Mucosa of descending colon (tissue), 3 donors: ENCODE measurements at regions not wholly inside any gene's neighbourhood (a gene's known extent, or its start where the extent isn't known, plus 50 kb on each side); places are given as distances from the start of the nearest gene placed in this dataset.

Experiments
- ATAC-seq: fragments of 200-7000 bp; cut with Tn5 transposase; one replicate; pipeline ENCODE4 v1.9.1; 2020; ENCODE audit warnings: mild to moderate bottlenecking, moderate library complexity
- DNase-seq, 3 donors: peaks; one replicate each; pipeline ENCODE4 v3.0.0-alpha.2; 2020
- H3K36me3 ChIP-seq: fragments of 200-600 bp; one replicate; pipeline ENCODE4 v1.8.0; 2021; ENCODE audit warnings: low read depth, mild to moderate bottlenecking
- H3K4me1 ChIP-seq: fragments of 200-600 bp; one replicate; pipeline ENCODE4 v1.8.0; 2021; ENCODE audit warnings: low read depth, mild to moderate bottlenecking
- H3K4me3 ChIP-seq: fragments of 200-600 bp; one replicate; pipeline ENCODE4 v1.8.0; 2021; ENCODE audit warnings: mild to moderate bottlenecking
- H3K9me3 ChIP-seq: fragments of 200-600 bp; one replicate; pipeline ENCODE4 v1.8.0; 2021; ENCODE audit warnings: mild to moderate bottlenecking
- CTCF ChIP-seq: fragments of 200-600 bp; IDR thresholded peaks from one replicate; pipeline ENCODE4 v1.8.0; 2022; ENCODE audit warnings: antibody characterized with exemption, mild to moderate bottlenecking
- intact Hi-C, 2 donors: fragments of 100-400 bp; cut with DNase I in 1 of 2; cut with micrococcal nuclease in 1 of 2; formaldehyde crosslinking; loops; one replicate each; pipeline versions ENCODE4 v1.11.0 to v1.11.1; 2022; cut with DNase I, micrococcal nuclease
- donor health status: DM: no; HTN: no; CAD: no; lungs with moderate emphysema.
- donor health status: DM: no; HTN: no; CAD: no.
- donor health status: DM: no; HTN: yes; CAD: no.

- ATAC-seq, result no peak
Measured at GRCh38 chr9:107970726-107971125, 481.2 kb upstream of the KLF4 start.

DNA sequence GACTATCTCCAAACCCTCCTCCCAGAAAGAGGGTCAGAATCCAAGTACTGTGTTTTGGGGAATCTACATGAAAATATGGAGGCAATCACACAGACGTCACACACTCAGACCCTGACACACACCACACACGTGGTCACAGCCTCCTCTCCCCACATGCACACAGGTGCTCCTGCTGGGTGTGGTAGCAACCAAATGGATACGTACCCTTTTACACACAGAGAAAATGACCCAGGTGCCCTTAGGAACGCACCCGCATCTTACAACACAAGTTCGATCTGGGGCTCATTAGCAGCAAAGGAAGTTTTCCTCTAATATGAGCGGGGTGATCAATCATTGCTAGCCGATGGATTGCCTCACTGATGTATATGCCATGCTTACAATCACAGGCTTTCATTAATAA lies 480.2 kb upstream of the KLF4 start:
- intact Hi-C loops, result no loop called here
- Histone ChIP-seq H3K9me3 (no peaks in the 10 kb centered on the region), H3K36me3 (no peaks in the 10 kb centered on the region), H3K4me1 (no peaks in the 10 kb centered on the region), H3K4me3 (no peak overlapping the region)
- no peak for TF ChIP-seq CTCF
- ATAC-seq, result peak; percentile 55
- DNase-seq, result no peak

More at GRCh38 chr9:107970726-107971125, 481.2 kb upstream of the KLF4 start:
- no peaks in the 10 kb centered on the region for H3K9me3 ChIP-seq
- DNase-seq, result no peak
- intact Hi-C loops, result no loop called here
- H3K36me3 ChIP-seq, result no peaks in the 10 kb centered on the region
- peaks cover under 1% of the 10 kb centered on the region for H3K4me1 ChIP-seq
- TF ChIP-seq CTCF, result no peak
- H3K4me3 ChIP-seq, result no peak overlapping the region

GRCh38 chr9:107969141-107969540 lies 479.6 kb upstream of the KLF4 start:
- Histone ChIP-seq H3K36me3 (no peaks in the 10 kb centered on the region), H3K4me1 (no peaks in the 10 kb centered on the region), H3K9me3 (no peaks in the 10 kb centered on the region), H3K4me3 (no peak overlapping the region)
- TF ChIP-seq CTCF, result no peak
- DNase-seq (peak in 1 of 3 donors; percentile 57), ATAC-seq (peak; percentile 86)
- intact Hi-C loops, result no loop called here

GRCh38 chr9:107963246-107963645 lies 473.7 kb upstream of the KLF4 start:
- no peak for DNase-seq
- Histone ChIP-seq H3K9me3 (no peaks in the 10 kb centered on the region), H3K36me3 (no peaks in the 10 kb centered on the region), H3K4me1 (no peaks in the 10 kb centered on the region), H3K4me3 (no peak overlapping the region)
- TF ChIP-seq CTCF, result no peak
- no peak for ATAC-seq
- intact Hi-C loops, result no loop called here

- no peak overlapping the region for H3K4me3 ChIP-seq
- H3K4me1 ChIP-seq, result no peaks in the 10 kb centered on the region
- DNase-seq (no peak), ATAC-seq (no peak)
- H3K36me3 ChIP-seq, result no peaks in the 10 kb centered on the region
- TF ChIP-seq CTCF, result no peak
- H3K9me3 ChIP-seq, result no peaks in the 10 kb centered on the region
- intact Hi-C loops, result no loop called here
Measured at GRCh38 chr9:107960916-107961315, 471.3 kb upstream of the KLF4 start.

- Histone ChIP-seq H3K4me3 (no peak overlapping the region), H3K9me3 (no peaks in the 10 kb centered on the region), H3K36me3 (no peaks in the 10 kb centered on the region), H3K4me1 (peaks cover 3% of the 10 kb centered on the region)
- ATAC-seq (peak; percentile 34), DNase-seq (no peak)
- intact Hi-C loops, result no loop called here
- TF ChIP-seq CTCF, result no peak
Measured at GRCh38 chr9:107954312-107954711, 464.7 kb upstream of the KLF4 start.
